ENCODE measurements at regions not wholly inside any gene's neighbourhood (a gene's known extent, or its start where the extent isn't known, plus 50 kb on each side); places are given as distances from the start of the nearest gene placed in this dataset.

DNA sequence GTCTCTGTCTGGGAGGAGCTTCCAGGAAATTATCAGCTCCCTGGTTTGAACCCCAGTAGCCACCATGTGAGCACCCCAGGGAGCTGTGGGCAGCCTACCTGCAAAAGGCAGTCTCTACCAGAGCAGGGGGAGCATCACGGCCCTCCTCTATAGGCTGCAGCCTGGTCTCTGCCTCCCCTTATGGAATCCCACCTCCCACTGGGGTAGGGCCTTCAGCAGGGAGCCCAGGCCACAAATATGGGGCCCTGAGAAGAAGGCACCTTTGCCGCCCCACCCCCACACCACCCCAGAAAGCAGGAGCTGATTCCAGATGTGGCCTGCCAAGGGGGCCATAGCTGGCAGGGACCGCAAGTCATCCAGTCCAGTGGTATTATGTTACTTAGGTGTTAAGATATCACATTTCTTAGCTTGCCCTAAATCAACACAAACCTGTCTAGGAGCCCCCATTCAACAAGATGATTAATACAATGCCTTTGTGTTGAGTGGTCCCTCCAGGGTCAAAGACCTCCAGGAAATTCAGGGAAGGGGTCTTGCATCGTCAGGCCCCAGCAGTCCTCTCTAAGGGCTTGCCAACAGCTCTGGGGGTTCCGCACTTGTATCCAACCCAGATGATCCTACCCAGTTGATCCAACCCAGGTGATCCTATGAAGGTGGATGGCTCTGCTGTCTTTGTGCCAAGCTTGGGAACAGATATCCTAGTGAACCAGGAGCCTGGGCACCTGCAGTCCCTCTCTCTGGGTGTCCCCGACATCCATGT lies 114.9 kb downstream of the OAT start:
- no peak for DNase-seq (ENCODE audit: low spot score)

DNA sequence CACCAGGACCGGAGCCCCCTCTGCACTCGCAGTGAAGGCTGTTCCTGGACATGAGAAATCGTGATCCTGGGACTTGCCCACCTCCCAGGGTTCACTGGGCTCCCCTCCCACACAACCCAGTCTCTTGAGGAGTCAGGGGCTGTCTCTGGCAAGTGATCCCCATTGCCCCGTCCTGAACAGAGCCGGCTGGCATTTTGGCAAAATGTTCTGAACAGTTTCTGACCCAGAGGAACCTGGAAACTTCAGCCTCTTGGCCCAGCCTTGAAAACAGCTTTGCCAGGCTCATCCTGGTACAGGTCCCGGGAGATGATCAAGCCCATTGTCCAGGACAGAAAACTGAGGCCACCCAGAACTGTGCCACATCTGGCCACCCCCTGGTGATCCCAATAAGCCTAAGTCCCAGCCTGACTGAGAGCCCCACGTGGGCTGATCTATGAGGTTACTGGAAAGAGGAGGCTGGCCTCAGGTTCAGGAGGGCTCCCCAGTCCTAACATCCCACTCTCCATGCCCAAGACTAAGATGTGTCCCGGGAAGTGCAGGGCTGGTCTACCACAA lies 115.7 kb downstream of the OAT start:
- no peak for DNase-seq (ENCODE audit: low spot score)

DNA sequence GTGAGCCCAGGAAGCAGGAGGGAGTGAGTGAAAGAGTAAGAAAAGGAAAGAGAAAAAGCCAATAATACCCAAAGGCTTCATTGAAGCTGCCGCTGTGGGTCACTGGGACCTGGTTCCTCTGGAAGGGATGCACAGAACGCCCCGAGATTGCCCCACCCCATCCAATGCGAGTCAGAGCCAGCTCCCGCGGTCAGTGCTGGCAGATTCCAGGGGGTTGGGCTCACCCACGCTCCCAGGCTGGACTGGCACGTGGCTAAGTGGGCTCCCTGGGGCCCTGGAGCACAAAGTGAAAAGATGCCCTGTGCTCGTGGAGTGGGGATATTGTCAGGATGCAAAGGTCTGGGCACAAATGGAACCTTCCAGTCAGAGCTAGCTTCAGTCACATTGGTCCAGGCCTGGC lies 117.0 kb downstream of the OAT start:
- no peak for DNase-seq (ENCODE audit: low spot score)

DNA sequence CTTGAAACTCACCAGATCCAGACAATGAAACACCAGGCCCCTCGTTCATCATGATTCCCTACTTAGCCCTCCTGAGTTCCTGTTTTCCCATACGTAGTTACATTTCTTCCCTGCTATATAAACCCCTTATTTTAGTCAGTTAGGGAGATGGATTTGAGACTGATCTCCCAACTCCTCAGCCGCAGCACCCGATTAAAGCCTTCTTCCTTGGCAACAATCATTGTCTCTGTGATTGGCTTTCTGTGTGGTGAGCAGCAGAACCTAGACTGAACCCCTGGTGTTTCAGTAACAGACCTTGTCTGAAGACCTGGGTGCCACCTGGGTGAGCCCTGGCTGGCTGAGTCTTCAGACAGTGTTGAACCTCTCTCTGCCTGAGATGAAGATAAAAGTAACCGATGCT lies 118.0 kb downstream of the OAT start:
- no peak for DNase-seq (ENCODE audit: low spot score)

DNA sequence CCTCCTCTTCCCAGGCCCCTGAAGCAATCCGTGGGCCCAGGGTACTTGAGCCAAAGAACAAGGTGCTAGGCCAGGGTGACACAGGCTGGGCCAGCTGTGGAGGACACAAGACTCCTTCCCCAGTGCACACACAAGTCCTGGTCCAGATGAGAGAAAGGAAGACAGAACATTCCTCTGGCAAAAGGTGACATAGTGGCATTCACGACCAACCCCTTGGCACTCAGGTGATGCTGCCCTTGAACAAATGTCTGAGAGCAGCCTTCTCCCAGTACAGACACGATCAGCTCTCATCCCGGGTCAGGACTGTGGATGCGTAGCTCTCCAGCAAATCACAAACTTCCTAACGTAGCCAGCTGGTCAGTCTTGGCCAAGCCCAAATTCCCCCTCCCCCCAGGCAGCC lies 118.5 kb downstream of the OAT start:
- DNase-seq (ENCODE audit: low spot score): no peak

DNA sequence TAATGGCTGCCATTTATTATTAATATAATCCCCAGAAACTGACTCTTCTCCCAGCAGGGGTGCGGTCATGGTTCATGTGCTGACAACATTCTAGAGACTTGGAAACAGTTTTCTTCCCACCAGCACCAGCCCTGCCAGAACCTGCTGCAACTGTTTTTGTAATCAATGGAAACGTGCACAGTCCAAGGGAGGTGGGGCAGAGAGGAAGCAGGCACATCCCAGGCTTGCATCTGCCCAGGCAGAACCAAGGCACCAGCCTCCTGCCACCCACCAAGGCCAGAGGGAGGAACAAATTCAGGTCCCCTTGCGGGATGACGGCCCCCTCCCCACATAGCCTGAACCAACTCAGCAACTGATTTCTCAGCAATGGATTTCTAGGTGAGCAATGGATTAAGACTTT lies 119.0 kb downstream of the OAT start:
- DNase-seq (ENCODE audit: low spot score): no peak

DNA sequence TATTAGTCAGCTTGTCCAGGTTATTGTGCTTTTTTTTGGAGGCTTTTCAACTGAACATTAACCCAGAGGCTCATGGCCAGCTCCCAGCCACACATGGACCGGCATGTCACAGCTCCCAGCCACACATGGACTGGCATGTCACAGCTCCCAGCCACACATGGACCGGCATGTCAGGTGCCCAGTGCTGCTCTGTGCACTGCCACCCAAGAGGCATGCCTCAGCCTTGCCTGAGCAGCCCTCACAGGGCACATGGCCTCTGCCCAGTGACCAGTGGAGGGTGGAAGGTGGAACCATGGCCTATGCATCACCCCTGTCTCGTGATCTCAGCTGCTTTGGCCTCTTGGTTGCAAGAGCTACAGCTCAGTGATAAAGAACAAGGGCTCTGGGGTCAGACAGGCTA lies 119.8 kb downstream of the OAT start:
- DNase-seq (ENCODE audit: low spot score): no peak

DNA sequence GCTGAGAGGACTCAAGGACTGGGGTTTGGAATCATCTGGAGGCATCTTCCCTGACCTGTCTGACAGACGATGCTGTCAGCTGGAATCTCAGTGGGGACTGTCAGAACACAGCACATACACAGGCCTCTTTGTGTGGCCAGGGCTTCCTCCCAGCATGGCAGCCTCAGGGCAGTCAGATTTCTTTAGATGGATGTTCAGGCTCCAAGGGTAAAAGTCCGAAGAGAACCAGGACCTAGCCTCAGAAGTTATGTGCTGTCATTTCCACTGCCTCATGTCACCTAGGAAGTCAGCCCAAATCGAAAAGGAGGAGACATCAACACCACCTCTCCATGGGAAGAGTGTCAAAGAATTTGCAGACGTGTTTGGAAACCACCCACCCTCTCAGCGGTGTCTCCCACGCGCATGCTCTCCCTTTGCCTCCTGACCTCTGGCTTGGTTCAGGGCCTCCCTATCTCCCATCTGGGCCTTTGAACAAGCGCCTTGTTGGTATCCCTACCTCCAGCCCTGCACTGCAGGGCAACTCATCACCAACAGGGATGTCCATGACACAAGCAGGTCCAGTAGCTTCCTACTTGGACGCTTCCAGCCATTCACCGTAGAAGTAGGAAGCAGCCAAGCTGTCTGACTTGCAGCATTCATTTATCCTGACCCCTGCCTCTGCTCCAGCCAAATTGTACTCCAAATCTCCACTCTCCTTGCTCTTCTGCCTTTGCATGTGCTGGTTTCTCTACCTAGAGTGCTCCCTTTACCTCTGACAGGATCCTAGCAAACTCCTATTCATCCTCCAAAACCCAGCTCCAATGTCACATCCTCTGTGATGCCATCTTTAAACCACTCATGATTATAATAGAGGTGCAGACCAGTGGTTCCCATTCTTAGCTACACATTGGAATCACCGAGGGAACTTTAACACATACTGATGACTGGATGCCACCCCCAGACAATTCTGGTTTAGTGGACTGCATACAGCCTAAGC lies 121.6 kb downstream of the OAT start:
- no peak for DNase-seq (ENCODE audit: low spot score)

DNA sequence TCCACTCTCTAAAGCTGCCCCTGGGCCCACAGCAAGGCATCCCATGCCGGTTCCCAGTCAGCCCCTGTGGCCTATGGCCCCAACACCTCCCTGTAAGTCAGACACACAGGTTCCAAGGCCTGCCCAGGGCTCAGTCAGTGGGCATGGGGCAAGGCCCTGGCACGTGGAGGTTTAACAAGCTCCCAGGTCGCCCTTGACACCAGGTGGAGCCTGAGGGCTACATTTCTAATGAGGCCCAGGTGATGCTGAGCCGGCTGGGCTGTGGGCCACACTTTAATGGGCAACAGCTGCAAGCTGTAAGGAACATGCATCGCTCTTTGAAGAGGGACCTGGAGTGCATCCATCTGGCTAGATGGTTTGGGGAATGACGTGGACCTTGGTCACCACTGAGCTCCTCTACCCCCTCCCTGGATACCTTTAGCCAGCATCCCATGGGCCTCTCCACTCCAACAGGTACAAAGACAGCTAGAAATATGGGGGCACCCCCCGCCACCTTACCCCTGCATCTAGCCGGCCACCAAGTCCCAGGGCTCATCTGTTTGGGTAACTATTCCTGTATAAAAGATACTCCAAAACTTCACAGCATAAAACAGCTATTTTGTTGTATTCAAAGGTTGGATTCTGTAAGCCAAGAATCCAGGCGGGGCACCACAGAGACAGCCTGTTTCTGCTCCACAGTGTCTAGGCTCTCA lies 122.5 kb downstream of the OAT start:
- no peak for DNase-seq (ENCODE audit: low spot score)

DNA sequence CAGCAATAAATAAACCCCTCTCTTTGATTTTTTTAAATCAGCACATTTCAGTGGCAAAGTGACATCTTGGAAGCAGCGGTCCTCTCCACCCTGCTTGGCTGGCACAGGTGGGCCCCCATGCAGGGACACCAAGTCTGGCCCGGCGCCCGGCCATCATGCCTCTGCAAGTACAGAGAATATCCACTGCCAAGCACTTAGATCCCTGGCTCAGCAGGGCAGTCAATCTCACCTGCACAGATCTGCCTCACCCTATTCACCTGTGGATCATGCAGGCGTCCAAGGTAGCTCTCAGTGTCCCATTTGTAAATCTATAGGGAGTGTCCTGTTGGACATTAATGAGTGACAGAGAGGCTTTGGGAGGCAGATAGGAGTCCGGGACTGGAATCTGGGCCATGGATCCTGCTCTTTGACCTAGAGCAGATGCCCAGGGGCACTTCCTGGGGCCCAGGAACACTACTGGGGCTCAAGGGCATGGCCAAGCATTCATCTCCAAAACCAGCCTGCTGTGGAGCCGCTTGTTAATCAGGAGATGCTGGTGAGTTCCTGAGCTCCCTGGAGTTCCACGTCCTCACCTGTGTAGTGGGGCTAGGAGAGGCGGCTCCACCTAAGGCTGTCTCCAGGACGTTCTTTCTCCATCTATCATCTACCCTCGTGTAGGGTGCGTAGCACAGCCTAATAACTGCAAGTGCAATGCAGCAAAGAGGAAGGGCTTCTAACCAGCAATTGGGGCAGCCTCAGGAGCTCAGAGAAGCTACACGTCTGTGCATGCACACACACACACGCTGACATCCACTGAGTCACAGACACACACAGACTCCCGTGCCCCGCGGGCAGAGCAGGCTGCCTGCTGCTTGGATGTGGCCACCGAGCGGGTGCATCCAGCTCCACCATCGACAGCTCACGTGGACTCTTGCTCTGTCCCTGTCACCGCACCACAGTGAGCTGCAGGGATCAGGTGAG lies 123.6 kb downstream of the OAT start:
- DNase-seq (ENCODE audit: low spot score): no peak

DNA sequence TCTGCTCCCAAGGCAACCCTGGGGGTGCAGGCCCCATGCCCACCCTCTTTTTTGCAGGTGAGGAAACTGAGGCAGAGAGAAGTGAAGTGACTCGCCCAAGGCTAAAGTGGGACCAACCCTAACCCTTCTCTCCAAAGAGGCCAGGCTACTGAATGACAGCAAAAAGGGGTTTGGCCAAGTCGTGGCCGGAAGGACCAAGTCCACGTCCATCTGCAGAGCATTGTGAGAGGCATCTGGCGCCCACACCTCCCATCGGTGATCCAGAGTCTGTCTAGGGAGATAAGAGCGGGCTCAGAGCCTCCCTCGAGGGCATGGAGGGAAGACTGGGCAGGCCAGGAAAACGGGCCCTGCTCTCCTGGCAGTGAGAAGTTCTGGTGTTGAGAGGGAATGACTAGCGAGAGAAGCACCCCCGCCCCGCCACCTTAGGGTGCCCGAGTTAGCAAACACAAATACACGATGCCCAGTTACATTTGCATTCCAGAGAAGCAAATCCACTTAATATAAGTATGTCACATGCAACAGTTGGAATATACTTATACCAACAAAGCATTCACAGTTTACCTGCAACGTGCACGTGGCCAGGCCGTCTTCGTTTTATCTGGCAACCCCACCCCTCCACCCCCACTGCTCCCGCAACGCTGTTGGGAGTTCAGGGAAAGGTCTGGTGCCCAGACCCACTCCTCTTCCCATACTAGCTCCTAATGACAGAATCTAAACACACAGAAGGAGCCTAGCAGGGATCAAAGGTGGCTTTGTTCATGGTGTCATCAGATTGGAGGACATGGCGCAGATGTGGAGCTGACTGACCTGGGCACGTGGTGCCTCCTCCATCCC lies 124.9 kb downstream of the OAT start:
- DNase-seq (ENCODE audit: low spot score): no peak

DNA sequence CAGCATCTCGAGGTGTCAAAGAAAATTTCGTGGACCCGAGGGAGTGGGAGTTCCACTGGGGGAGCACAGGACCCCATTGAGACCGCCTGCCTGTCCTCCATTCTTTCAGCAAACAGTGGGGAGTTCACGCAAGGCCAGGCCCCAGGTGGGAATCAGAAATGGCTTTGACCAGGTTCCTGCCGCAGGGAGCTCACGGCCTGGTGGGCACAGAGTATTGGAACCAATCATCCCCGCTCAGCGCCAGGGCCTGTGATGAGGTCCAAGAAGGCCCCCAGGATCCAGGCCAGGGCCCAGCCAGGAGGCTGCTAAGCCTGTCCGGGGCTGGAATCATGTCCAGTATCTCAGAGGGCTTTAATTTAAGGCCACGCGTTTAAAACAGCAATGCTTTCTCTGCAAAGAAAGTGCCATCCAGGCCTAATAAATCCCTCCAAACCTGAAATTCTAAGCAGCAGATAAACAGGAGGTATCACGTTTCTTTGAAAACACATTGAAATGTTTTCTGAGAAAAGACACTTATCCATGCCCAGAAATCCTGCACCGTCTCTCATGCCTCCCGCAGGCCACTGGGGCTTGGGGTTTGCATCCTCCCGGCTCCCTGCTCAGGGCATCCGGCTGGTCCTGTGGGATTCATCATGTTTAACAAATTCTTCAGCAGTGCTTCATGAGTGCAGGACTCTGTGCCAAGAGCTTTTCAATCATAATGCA lies 125.7 kb downstream of the OAT start:
- DNase-seq (ENCODE audit: low spot score): no peak

DNA sequence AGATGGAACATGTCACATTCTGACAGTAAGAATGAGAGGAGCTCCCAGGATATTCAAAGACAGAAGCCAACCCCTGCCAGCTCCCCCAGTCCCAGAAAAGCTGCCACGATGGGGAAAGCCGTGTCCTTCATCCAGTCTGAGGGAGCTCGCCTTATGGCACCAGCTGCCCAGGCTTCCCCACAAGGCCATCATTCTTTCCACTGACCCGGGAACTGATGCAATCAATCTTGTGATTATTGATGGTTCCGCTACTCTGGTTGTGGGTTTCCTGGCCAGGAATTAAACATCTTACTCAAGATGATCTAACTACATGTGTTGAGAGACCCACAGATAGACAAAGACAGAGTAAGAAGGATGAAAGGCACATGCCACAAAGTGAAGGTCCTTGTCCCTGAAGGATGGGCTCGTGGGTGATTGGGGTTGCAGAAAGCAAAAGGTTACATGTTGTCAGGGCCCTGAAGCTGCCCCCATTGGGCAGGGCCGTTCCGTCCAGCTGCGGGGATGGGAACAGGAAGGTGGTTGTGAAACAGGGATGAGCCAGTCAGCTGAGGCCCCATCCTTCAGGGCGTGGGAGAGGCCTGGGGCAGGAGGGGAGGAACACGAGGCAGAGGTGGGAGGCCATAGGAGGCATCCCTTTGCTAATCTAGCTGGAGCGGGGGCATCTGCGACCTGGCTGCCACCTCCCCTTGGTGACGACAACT lies 127.6 kb downstream of the OAT start:
- DNase-seq (ENCODE audit: low spot score): no peak

DNA sequence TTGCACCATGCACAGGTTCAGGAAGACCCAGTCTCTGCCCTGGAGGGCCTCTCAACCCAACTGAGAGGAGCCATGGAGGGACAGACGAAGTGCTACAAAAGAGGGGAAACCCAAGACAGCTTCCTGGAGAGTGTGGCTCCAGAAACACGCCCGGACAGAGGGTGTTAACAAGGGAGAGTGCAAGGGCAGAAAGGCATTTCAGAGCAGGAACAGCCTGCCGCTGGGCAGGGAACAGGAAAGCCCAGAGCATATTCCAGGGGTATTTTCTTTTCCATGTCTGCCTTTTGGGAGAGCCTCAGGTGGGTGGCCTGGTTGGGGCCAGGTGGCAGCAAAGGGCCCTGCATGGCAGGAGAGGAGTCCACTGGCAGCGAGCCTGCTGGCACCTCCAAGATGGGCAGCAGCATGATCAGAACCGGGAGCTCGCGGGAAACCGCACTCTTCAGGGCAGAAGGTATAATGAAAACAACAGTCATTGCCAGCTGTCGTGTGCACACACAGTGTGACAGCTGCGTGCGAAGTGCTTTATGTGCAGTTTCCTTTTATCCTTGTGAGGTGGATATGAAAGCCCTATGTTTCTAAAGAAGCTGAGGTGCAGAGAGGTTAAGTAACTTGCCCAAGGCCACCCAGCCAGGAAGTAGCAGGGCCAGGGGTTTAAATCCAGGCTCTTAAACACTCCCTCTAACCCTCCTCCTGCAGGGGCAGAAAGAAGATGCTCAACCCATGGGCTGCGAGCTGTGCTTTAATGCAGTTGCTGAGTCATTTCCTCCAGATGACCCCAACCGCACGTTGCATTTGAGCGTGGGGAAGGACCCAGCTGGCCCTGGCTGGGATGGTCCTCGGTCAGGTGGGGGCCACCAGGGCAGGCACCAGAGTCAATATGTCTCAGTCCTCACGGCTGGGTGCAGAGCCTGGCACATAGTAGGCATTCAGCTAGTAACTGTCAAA lies 128.6 kb downstream of the OAT start:
- DNase-seq (ENCODE audit: low spot score): no peak

DNA sequence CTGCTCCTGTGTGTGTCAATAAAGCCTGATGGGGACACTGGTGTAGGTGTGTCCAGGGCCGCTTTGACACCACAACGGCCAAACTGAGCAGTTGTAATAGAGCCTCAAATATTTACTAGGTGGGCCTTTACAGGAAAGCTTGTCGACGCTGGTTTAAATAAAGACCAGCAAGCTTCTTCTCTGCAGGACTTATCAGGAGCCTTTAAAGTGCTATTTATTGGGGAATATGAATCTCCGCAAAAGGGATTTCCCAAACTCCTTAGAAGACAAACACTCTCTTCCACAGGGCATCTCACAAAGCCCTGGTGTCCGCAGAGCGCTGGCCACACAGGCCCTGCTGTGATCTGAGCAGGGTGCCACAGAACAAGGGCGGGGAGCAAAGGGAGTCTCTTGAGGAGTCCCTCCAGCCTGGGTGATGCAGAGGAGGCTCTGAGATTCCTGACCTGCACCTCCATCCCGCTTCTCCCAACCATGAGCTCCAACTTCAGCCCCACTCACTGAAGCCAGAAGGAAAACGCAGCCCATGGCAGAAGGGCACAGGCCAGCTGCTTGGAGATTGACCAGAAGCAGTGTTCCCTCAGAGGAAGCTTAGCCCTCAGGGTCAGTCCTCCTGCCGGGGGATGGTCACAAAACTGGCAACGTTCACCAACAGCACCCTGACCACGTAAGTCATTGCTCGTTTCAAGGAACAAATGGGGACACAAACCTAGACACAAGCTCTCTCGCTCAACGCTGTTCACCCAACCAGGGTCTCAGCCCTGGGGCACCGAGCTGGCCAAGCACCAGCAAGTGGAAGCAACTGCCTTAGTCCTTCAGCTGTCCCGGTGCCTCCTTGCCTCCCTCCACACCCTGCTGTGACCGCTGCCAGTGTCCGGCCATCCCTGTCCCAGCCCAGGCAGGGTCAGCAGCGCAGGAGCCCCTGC lies 129.5 kb downstream of the OAT start:
- no peak for DNase-seq (ENCODE audit: low spot score)

DNA sequence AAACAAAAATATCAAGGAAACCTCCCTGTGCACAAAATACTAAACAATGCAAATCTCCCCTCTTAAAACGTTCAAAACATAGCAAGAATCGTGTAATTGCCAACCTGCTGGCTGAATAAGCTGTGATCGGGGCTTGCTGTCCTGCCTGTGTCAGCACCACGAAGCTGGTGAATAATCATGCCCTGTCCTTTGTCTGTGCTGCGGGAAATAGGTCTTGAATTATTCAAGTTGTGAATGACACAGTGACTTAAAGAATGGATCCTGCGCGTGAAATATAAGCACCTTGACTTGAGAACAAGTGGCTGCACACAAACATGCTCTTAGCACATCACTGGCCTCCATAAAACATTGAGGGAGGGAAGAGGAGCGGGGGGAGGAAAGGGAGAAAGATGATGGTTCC lies 130.2 kb downstream of the OAT start:
- DNase-seq (ENCODE audit: low spot score): no peak

All from SK-N-DZ (cell line).